CD14-positive monocyte (primary cell): ENCODE measurements at regions not wholly inside any gene's neighbourhood (a gene's known extent, or its start where the extent isn't known, plus 50 kb on each side); places are given as distances from the start of the nearest gene placed in this dataset.

Experiments
- DNase-seq, 3 donors: peaks; one replicate each; pipeline ENCODE4 v3.0.0-alpha.2; 2011 to 2022
- H2AFZ ChIP-seq: 2 replicates; pipeline ENCODE4 v1.6.0; 2012; ENCODE audit warnings: mild to moderate bottlenecking, low read depth, low read length, inconsistent platforms; ENCODE audit not compliant: insufficient read depth, poor library complexity, severe bottlenecking
- H3K27ac ChIP-seq, 2 donors: 1 replicate in 1 of 2; 2 replicates in 1 of 2; pipeline ENCODE4 v1.5.1; 2012 to 2013; ENCODE audit warnings: low read length in 2 of 2, control low read depth in 1 of 2, inconsistent platforms in 1 of 2, low read depth in 1 of 2, mild to moderate bottlenecking in 1 of 2
- H3K27me3 ChIP-seq, 2 donors: one replicate each; pipeline versions ENCODE4 v1.6.0 to v1.6.1; 2011 to 2013; ENCODE audit warnings: low read length in 2 of 2; ENCODE audit not compliant: control insufficient read depth in 2 of 2, insufficient read depth in 2 of 2
- H3K36me3 ChIP-seq, 2 donors: replicated peaks in 1 of 2; 1 replicate in 1 of 2; 2 replicates in 1 of 2; pipeline versions ENCODE4 v1.5.1 to v1.6.1; 2012 to 2013; ENCODE audit warnings: low read length in 2 of 2, control low read depth in 1 of 2, inconsistent platforms in 1 of 2, mild to moderate bottlenecking in 1 of 2; ENCODE audit not compliant: insufficient read depth in 2 of 2, control insufficient read depth in 1 of 2
- H3K4me1 ChIP-seq, 2 donors: 1 replicate in 1 of 2; 2 replicates in 1 of 2; pipeline versions ENCODE4 v1.5.1 to v1.6.1; 2012 to 2013; ENCODE audit warnings: low read length in 2 of 2, control low read depth in 1 of 2, inconsistent platforms in 1 of 2, mild to moderate bottlenecking in 1 of 2, moderate library complexity in 1 of 2; ENCODE audit not compliant: insufficient read depth in 2 of 2, control insufficient read depth in 1 of 2
- H3K4me2 ChIP-seq: replicated peaks from 2 replicates; pipeline ENCODE3; 2012; ENCODE audit warnings: low read length, moderate library complexity, mild to moderate bottlenecking; ENCODE audit not compliant: poor library complexity, severe bottlenecking; ENCODE audit errors: extremely low read depth
- H3K4me3 ChIP-seq, 3 experiments: fragments of 200-600 bp in 1 of 3; sonication (generic) in 1 of 3; replicated peaks in 1 of 3; 1 replicate in 2 of 3; 2 replicates in 1 of 3; pipeline ENCODE4 v1.5.1; 2011 to 2013; ENCODE audit warnings: low read length in 3 of 3, mild to moderate bottlenecking in 3 of 3, control low read depth in 2 of 3, low read depth in 2 of 3, inconsistent platforms in 1 of 3, moderate library complexity in 1 of 3
- H3K79me2 ChIP-seq: 2 replicates; pipeline ENCODE4 v1.6.0; 2012; ENCODE audit warnings: mild to moderate bottlenecking, control low read depth, inconsistent platforms, low read length, moderate library complexity; ENCODE audit not compliant: insufficient read depth
- H3K9ac ChIP-seq: 2 replicates; pipeline ENCODE4 v1.6.0; 2017; ENCODE audit warnings: low read length, mild to moderate bottlenecking; ENCODE audit not compliant: insufficient read depth, poor library complexity, severe bottlenecking
- H3K9me3 ChIP-seq, 2 donors: replicated peaks in 1 of 2; 1 replicate in 1 of 2; 2 replicates in 1 of 2; pipeline versions ENCODE4 v1.5.1 to v1.6.1; 2012 to 2013; ENCODE audit warnings: low read length in 2 of 2, control low read depth in 1 of 2; ENCODE audit not compliant: control insufficient read depth in 1 of 2, insufficient read depth in 1 of 2
- H4K20me1 ChIP-seq: 2 replicates; pipeline ENCODE4 v1.6.0; 2012; ENCODE audit warnings: mild to moderate bottlenecking, low read length, control low read depth, moderate library complexity; ENCODE audit not compliant: insufficient read depth
- H3K27ac Mint-ChIP-seq, 7 donors: one replicate each; pipeline ENCODE4 v1.8.0; 2020; ENCODE audit warnings: mild to moderate bottlenecking in 7 of 7, mixed read lengths in 7 of 7, moderate library complexity in 6 of 7, inconsistent platforms in 2 of 7
- H3K27me3 Mint-ChIP-seq, 3 donors: one replicate each; pipeline ENCODE4 v1.8.0; 2021 to 2022; ENCODE audit warnings: low read depth in 3 of 3, mild to moderate bottlenecking in 3 of 3, mixed read lengths in 3 of 3, moderate library complexity in 3 of 3, inconsistent platforms in 1 of 3
- H3K36me3 Mint-ChIP-seq, 2 donors: one replicate each; pipeline ENCODE4 v1.8.0; 2020; ENCODE audit warnings: mixed read lengths in 2 of 2, inconsistent platforms in 1 of 2, mild to moderate bottlenecking in 1 of 2
- H3K4me1 Mint-ChIP-seq: one replicate; pipeline ENCODE4 v1.8.0; 2020; ENCODE audit warnings: mild to moderate bottlenecking, mixed read lengths
- H3K4me3 Mint-ChIP-seq, 2 donors: one replicate each; pipeline ENCODE4 v1.8.0; 2020; ENCODE audit warnings: mild to moderate bottlenecking in 2 of 2, mixed read lengths in 2 of 2, moderate library complexity in 1 of 2
- H3K9me3 Mint-ChIP-seq, 7 donors: one replicate each; pipeline ENCODE4 v1.8.0; 2020 to 2022; ENCODE audit warnings: mixed read lengths in 7 of 7, mild to moderate bottlenecking in 6 of 7, moderate library complexity in 6 of 7, inconsistent platforms in 2 of 7
- CTCF ChIP-seq: fragments of 200-600 bp; IDR thresholded peaks from one replicate; pipeline ENCODE4 v1.8.0; 2022; ENCODE audit warnings: antibody characterized with exemption, mild to moderate bottlenecking
- WGBS: methylation state at CpG from one replicate; pipeline ENCODE4 v1.1.5; 2013; ENCODE audit warnings: missing lambda C conversion rate; ENCODE audit not compliant: insufficient coverage; 5-methylcytosine and 5-hydroxymethylcytosine counted together
- intact Hi-C, 2 donors: fragments of 100-400 bp; cut with micrococcal nuclease; formaldehyde crosslinking; loops; one replicate each; pipeline versions ENCODE4 v1.15.0 to v1.15.1; 2023

- no peaks in the 10 kb centered on the region for H4K20me1 ChIP-seq
- H3K4me3 ChIP-seq, result peak overlapping the region in 1 of 3 experiments; percentile 58
- Mint-ChIP-seq H3K4me3 (peak overlapping the region; percentile 24 to 64), H3K27me3 (peaks cover 0 to 6% (median 1%) of the 10 kb centered on the region in 3 donors), H3K36me3 (no peaks in the 10 kb centered on the region), H3K9me3 (no peaks in the 10 kb centered on the region), H3K4me1 (peaks cover 38% of the 10 kb centered on the region), H3K27ac (peak overlapping the region in 6 of 7 donors; percentile 35 to 79 (median 60))
- no CpG with 5 or more reads among the region's 5 CpGs for WGBS
- H3K9ac ChIP-seq, result no peak overlapping the region
- no peaks in the 10 kb centered on the region for H3K27me3 ChIP-seq
- H3K27ac ChIP-seq, result peak overlapping the region in 1 of 2 donors; percentile 26
- intact Hi-C loops, result no loop called here
- H2AFZ ChIP-seq, result no peak overlapping the region
- no peak for TF ChIP-seq CTCF
- peaks cover 29 to 31% of the 10 kb centered on the region in 2 donors for H3K4me1 ChIP-seq
- H3K36me3 ChIP-seq, result no peaks in the 10 kb centered on the region
- H3K4me2 ChIP-seq, result peak overlapping the region; percentile 67
- H3K9me3 ChIP-seq, result no peaks in the 10 kb centered on the region
- peak; percentile 27 to 43 (median 38) for DNase-seq
- no peaks in the 10 kb centered on the region for H3K79me2 ChIP-seq
Observed at GRCh38 chr6:156697225-156697830, 79.8 kb upstream of the ARID1B start.

- no peak overlapping the region for H2AFZ ChIP-seq
- TF ChIP-seq CTCF, result no peak
- no peak overlapping the region for H3K9ac ChIP-seq
- no peak overlapping the region for H3K27ac ChIP-seq
- intact Hi-C loops, result no loop called here
- no peaks in the 10 kb centered on the region for H3K36me3 ChIP-seq
- H3K79me2 ChIP-seq, result no peaks in the 10 kb centered on the region
- peaks cover 29 to 31% of the 10 kb centered on the region in 2 donors for H3K4me1 ChIP-seq
- no peaks in the 10 kb centered on the region for H3K27me3 ChIP-seq
- H3K4me3 Mint-ChIP-seq, result no peak overlapping the region
- H3K27me3 Mint-ChIP-seq, result peaks cover 0 to 6% (median 0%) of the 10 kb centered on the region in 3 donors
- no peak for DNase-seq
- no peaks in the 10 kb centered on the region for H3K9me3 ChIP-seq
- no peaks in the 10 kb centered on the region for H3K36me3 Mint-ChIP-seq
- H3K4me2 ChIP-seq, result no peak overlapping the region
- 70% methylated on average over 5 of the region's 6 CpGs for WGBS
- peaks cover 38% of the 10 kb centered on the region for H3K4me1 Mint-ChIP-seq
- H4K20me1 ChIP-seq, result no peaks in the 10 kb centered on the region
- H3K9me3 Mint-ChIP-seq, result peaks cover 0 to 2% (median 0%) of the 10 kb centered on the region in 7 donors
- H3K4me3 ChIP-seq, result no peak overlapping the region
- no peak overlapping the region for H3K27ac Mint-ChIP-seq
Observed at GRCh38 chr6:156695742-156696141, 81.4 kb upstream of the ARID1B start.
